Esophagus squamous epithelium (tissue), 4 donors: ENCODE measurements at regions not wholly inside any gene's neighbourhood (a gene's known extent, or its start where the extent isn't known, plus 50 kb on each side); places are given as distances from the start of the nearest gene placed in this dataset.

ENCODE experiments used
- CTCF ChIP-seq, 6 experiments: fragments of 450-650 bp in 4 of 6; fragments of 200-600 bp in 2 of 6; sonication (generic) in 2 of 6; IDR thresholded peaks; one replicate each; pipeline ENCODE4 v1.5.1; 2016 to 2019; ENCODE audit warnings: antibody characterized with exemption in 6 of 6, mild to moderate bottlenecking in 4 of 6, moderate library complexity in 4 of 6
- POLR2A ChIP-seq, 4 donors: fragments of 450-650 bp; IDR thresholded peaks; one replicate each; pipeline ENCODE4 v1.6.1; 2017; ENCODE audit warnings: antibody characterized with exemption in 4 of 4, mild to moderate bottlenecking in 4 of 4, moderate library complexity in 3 of 4

GRCh38 chr7:35552691-35553090 lies 142.2 kb downstream of the HERPUD2 start:
- TF ChIP-seq CTCF (IDR thresholded peaks at IDR 0.05): no peak
- TF ChIP-seq POLR2A (IDR thresholded peaks at IDR 0.05): no peak
